HG03139 (cell line): ENCODE measurements at regions not wholly inside any gene's neighbourhood (a gene's known extent, or its start where the extent isn't known, plus 50 kb on each side); places are given as distances from the start of the nearest gene placed in this dataset.

Experiments used
- ATAC-seq: cut with Tn5 transposase; IDR thresholded peaks from one replicate; pipeline ENCODE4 v1.9.1; 2021; ENCODE audit not compliant: unreplicated experiment

DNA sequence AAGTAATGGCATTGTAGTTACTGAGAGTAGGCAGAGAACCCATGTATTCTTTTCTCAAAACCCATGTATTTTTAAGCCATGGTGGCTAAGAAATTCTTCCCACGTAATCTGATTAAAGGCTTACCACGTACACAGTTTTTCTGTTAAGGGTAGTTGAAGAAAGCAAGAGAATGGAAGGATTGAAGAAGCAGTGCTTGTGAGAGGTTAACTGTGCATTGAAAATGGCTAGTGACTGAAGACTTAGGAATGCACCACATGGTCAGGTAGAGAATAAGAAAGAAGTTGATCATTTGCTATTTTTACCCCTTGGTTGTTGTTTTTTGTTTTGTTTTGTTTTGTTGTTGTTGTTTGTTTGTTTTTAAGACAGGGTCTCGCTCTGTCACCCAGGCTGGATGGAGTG, 178.9 kb upstream of the SNX7 start:
- no peak for ATAC-seq

DNA sequence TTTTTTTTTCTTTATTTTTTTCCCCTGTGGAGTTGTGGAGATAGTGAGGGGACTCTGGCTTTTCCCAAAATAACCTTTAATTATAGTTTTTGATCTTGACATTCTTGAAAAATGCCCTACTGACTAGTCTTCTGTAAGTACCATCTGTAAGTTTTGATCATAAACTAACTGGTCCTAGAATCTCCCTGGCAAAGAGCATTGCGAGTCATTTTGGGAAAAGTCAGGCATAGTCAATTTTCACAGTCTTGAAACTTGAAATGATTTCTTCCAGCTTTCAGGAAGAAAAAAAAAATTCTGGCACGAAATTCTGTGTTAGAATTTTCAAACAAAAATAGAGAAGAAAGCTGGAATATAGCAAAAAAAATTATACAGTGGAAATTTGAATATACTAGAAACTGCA, 181.2 kb upstream of the SNX7 start:
- no peak for ATAC-seq

DNA sequence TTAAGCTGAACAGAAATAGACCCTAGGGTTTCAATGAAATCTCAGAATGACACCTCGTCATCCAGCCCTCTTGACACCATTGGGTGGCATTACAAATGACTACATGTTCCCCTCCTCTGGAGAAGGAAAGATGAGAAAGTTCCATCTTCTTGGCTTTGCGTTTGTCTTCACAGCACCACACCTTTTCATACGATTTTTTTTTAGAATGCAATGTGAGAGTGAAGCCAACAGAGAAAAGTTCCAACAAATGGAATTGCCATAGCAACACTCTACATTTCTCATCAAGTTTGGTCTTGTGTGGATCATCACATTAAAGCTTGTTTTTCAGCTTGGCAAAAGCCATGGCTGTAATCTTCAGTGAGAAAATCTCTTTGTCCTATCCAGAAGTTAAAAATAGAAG, 183.4 kb upstream of the SNX7 start:
- ATAC-seq: no peak

DNA sequence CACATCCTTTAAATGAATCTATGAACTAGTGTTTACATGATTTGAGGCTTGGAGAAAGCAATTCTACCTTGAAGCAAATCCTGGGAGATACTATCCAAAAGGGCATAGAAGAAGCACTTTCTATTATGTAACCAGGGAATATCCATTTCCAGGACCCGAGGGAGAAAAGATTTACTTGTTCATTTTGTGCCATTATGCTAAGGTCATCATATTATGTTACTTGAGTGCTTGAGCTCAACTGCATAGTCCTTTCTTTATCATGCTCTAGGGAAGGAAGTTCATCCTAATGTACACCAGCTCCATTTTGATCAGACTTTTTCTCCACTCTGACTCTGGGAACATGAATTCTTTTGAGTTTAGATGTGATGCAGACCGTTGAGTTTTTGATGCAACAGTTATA, 188.6 kb upstream of the SNX7 start:
- no peak for ATAC-seq

DNA sequence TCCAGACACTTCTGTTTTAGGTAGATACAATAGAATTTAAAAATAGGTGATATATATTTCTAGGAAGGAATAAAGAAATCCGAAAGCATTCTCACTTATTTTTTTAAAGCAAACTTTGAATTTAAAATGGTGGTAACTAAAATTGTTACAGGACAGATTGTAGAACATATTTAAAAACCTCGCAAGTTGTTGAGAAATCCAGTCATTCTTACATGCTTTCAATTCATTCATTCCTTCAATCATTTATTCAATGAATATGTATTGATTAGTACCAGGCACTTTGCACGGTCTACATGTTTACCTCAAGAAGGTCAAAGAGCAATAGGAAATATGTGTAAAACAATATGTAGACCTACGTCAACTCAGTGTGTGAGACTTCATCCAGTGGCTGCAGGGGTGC, 189.9 kb upstream of the SNX7 start:
- ATAC-seq: no peak

DNA sequence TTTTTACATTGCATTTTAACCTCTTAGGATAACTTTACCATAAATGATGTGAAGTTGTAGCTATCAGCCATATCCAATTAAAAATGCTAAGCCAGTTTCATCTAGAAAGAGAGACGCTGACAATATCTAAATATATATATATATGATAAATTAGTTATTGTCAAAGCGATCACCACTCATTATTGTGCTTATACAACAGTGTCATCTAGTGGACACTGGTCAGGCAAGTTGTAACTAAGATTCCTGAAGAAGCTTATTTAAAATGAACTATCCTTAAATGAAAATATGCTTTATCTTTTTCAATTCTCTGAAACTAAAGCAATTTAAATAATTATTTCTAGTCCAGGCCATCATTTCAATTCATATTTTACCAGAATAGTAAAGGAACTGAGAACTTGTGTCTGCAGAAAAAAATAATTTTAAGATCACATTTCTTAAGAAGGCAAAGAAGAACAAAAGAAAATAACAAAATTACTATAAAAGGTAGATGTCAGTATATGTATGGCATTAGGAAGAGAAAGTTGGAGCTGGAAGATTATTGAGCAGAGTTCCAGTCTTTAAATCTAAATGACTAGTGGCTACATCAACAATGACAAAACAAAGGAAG, 193.3 kb upstream of the SNX7 start:
- no peak for ATAC-seq

DNA sequence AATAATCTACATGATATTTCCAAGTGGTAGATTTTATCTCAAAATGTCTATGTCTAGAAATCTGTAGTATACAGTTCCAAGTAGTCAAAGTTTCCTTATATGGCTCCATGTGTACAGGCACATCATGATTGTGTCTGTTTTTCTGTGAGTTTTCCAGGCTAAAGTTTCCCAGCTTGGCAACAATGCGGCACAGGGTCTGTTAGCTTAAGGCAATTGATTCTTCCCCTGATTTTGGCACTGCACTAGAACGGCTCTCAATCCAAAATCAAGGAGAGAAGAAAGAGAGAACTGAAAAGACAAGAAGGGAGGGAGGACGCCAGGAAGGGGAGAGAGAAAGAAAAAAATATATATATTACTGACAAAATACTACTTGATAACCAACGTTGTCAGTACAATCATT, 193.9 kb upstream of the SNX7 start:
- ATAC-seq: no peak

DNA sequence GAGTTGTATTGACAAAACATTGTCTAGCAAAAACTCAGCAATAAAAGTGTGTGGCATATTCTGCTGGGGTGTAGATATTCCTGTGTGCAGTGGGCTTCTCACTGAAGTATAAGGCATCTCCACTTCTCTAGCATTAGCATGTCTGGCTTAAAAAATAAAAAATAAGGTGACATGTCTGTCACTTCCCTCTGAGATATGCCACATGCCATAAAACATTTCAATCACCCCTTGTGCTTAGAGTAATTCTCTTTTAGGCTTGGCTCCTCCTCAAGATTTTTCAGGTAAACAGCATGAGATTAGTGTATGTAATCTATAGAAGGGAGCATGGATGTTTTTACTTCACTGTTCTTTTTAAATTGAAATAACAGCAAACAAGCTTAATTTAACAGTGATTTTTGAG, 194.4 kb upstream of the SNX7 start:
- no peak for ATAC-seq

DNA sequence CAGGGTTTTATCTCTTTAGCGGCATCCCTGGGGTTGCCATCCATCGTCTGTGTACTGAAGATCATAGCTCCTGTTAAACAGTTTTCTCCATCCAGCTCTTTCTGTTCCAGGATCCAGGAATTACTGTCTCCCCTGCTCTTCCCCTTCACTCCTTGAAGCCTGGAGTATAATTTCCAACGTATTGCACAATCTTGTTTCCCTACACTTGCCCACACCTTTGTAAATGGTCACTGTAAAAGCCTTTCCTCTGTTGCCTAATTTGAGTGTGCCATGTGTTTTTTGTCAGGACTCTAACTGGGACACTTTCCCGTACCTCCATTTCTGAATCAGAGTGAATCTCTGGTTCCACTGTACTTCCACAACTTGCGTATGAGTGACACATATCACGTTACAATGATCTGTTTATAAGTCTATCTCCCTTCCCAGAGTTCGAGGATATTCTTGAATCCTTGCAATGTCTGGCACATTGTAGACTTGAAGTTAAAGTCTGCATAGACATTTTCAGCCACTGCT, 199.6 kb upstream of the SNX7 start:
- no peak for ATAC-seq

DNA sequence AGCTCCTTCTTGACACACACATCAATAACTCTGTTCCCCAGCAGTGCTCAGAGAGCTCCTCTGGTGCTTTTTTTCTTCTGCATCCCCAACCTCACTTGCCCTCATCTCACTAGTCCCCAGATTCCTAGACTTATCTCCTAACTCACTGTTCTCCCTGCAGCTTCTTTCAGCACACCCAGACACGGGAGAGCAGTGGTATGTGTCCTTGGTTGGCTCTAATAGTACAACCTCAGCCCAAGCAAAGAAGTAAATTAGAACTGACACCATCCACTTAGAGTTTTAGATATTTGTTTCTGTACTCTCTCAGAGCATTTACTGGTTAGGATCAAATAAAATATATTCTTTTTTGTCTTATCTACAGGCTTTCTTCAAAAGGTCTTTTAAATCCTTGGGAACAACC, 201.4 kb upstream of the SNX7 start:
- no peak for ATAC-seq

DNA sequence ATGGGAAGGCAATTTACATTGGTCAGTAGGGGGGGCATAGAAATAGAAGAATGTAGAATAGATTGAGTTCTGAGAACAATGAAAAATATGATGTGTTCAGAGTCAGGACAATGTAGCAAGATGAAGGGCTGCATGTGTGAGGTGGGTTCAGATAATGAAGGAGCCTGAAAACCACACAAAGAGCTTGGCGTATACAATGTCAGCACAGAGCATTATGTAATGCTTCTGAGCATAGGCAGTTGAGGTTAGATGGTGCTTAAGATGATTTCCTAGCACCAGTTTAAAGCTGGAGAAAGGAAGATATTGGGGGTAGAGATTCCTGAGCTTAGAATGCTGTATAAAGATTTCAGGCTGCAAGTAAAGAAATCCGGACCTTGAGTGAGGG, 202.0 kb upstream of the SNX7 start:
- ATAC-seq: no peak

DNA sequence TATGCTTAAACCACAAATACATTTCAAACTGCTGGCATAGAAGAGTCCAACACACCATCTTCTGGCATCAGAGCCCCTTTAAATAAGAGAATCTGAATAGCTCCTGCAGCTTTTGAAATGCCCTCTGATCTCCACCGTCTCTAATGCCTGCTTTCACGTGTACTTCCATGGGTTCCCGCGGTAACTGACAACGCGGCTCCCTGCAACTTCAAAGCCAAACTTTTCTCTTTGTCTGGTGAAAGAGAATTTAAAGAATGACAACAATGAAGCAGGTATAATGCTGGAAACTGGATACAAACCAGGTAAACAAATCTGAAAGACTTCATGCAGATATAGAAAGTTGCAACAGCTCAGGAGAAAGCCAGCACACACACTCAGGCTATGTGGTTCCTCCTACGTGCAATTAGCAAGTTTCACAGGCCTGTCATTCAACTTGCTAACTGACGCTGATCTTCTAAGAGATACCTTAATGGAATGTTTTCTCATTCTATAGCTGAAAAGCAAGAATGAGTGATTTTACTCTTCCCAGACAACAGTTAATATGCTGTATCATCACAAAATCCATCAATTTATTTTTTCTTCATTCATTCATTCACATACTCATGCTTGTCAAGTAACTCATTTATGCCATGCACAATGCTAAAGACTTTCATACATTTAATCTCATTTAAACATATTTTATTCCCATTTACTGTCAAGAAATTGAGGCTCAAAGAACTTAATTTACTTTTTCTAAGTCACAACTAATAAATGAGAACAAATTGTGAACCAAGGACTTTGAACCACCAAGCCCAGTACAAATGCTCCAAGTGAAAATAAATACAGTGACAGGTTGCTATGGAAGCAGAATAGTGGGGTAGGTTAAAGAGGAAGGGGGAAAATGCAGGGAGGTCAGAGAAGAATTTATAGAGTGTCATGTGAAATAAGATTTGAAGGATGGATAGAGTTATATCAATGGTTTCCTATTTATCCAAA, 202.7 kb upstream of the SNX7 start:
- no peak for ATAC-seq

DNA sequence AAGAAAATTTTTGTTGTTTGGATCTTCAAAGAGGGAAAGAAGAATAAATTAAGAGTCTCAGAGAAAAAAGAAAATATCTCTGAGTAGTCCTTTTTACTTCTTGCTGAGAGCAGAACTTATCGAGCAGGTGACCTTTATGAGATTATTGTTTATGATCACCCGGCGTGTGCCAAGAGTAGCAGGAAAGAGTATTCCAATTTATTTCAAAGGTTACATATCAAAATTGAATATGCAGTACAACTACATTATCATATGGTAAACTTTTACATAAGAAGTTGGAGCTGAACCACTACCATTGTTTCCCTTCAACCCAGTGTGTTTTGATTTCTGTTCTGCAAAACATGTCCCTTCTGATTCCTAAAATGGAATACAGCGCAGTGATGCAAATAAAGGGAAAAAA, 204.3 kb upstream of the SNX7 start:
- no peak for ATAC-seq

DNA sequence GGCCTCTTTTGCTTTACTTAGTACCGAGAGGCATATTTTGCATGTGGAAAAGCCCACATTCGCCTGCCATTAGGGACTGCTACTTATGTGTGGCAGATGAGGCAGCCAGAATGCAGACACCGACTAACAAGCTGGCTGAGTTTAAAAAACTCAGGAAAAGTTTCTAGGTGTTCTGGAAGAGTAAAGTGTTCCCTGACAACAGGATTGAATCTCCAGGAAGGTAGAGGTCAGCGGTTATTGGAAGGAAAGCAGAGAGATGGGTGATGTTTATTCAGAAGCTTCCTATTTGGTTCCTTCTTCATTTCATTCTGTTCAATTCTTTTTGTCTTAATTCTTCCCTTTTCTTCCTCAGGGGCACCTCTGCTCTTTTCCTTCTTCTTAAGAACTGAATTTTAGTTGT, 206.9 kb upstream of the SNX7 start:
- ATAC-seq: no peak

DNA sequence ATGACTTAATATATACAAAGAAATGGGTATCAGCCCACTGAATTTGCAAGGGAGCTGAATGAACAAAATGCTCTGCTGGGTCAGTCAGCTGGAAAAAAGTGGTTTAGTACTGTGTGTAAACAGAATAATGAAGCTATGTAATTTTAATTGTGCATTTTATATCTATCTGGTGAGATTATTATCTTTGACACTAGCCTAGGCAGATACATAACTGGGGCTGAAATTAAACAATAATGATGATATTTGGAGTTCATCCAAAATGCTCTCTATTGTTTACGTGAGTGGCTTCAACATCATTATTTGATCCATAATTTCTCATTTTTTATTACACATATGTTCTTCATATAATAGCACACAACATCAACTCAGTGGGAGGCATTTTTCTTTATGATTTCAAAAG, 208.5 kb upstream of the SNX7 start:
- ATAC-seq: no peak

DNA sequence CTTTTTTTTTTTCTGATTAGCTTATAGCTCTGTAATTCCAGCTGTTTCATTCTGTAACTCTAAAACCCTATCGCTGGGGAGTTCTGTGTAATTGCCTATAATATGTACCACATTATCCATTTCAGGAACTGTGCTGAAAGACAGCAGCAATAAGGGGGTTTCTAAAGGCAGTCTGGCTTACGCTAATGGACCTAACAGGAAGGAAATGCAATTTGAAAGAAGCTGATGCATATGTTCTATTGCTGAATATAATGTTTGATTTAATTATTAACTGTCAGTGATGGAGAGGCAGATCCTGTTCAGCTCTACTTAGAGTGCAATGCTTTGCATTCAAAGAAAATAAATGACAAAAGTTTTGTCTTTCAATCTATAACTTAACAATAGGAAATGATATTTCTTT, 209.4 kb upstream of the SNX7 start:
- no peak for ATAC-seq

DNA sequence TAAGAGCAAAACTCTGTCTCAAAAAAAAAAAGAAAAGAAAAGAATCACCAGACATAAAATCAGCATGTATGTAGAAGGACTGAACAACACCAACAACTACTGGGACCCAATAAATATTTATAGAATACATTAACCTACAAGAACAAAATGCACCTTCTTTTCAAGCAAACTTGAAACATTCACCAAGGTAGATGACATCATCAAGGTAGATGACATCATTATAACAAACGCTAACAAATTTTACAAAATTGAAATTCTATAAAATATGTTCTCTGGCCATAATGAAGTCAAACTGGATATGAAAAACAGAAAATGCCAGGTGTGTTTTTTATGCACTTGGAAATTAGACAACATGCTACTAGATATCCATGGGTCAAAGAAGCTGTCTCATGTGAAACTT, 220.2 kb upstream of the SNX7 start:
- ATAC-seq: no peak

DNA sequence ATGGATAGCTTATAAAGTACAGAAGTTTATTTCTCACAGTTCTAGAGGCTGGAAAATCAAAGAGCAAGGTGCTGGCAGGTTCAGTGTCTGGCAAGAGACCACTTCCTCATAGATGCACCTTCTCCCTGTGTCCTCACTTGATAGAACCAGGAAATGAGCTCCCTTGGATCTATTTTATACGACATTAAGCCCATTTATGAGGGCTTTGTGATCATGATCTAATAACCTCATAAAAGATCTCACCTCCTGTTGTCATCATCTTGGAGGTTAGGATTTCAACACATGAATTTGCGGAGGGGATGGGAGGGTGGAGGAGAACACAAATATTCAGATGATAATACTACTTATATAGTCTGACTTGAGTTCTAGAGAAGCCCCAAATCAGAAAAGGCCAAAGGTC, 222.1 kb upstream of the SNX7 start:
- ATAC-seq: no peak

DNA sequence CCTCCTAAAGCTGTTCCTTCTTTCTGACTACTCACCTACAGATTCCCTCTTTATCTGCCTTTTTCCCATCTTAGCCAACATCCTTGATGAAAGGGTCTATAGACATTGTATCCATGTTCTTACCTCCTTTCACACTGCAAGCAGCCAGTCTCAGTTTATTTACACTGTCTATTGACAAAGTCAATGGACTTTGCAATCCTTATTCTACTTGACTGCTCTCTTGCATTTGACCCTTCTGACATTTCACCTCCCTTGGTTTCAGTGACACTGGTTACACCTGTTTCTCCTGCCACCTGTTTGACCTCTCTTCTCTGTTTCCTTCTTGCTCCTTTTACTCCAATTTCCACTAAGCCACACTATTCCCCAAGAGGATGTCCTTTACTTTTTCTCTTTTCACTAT, 224.0 kb upstream of the SNX7 start:
- no peak for ATAC-seq

DNA sequence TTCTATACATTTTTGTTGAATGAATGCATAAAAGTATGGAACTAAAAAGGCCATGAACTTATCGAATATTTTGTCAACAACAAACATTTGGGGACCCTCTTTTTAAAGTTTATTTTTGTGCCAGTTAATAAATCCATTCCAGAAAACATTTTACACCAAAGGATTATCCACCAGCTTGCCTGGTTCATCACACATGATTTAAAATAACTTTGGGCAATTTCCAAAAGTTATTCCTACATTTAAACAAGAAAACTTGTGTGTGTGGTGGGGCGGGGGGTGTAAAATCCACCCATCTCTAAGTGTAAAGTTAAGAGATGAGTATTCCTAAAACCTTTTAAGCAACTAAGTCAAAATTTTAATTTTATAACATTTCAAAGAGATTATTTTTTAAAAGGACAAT, 224.5 kb upstream of the SNX7 start:
- no peak for ATAC-seq

DNA sequence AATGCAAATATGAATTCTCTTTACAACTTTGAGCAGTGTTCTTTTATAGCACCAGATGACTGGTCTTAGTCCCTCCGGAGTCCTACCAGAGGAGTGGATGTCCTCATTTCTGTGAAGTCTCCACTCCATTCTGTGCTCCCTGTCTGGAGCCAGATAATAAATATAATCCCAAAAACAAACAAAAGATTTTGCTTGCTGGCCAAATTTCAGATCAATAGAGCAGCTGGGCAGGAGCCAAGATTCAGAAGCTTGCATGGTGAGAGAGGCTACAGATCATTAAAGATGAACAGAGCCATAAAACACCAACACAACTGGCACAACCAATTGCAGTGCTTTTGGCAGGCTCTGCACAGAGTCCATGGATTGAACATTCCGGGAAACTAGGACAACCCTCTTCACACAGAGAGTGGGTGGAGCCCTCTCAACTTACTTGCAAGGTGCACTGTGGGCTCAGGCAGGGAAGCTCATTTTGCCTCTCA, 231.5 kb upstream of the SNX7 start:
- ATAC-seq: no peak

DNA sequence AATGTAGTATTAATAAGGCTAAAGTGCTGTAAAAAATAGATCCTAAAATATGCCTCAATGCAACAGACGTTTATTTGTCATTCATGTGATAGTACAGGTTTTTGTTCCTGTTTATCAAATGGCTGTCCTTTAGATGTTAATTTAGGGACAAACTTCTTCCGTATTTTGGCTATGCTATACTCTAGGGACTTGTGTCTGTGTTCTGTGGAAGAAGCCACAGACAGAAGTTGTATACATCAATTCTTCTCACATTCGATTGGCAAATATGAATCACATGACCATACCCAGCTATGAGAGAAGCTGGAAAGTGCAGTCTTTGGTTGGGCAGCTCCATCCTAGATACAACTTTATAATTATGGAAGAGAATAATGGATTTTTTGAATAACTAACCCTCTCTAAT, 232.7 kb upstream of the SNX7 start:
- no peak for ATAC-seq
